K562 (cell line): ENCODE measurements at regions not wholly inside any gene's neighbourhood (a gene's known extent, or its start where the extent isn't known, plus 50 kb on each side); places are given as distances from the start of the nearest gene placed in this dataset.
"Not testable (repeated sequence)": the region's sequence is repeated elsewhere in the genome, so short reads cannot be mapped to it uniquely, and the experiment has no call there.

ENCODE experiments used
- ATAC-seq: fragments of 200-7000 bp; cut with Tn5 transposase; 3 replicates; pipeline ENCODE4 v1.9.1; 2020; ENCODE audit warnings: moderate library complexity
- BruUV-seq: library from RNA; stranded (reverse); fragments of 400-500 nt; replicated peaks from 2 replicates; lab custom pipeline; 2021; lab: Mats Ljungman, UMichigan
- CTCF ChIA-PET: fragments of 300-600 bp; formaldehyde crosslinking; extraction: SDS; loops from one replicate; lab custom pipeline; 2021; ENCODE audit warnings: low intra/inter-chr PET ratio; lab: Yijun Ruan, JAX
- POLR2A ChIA-PET: fragments of 300-600, 350-650 bp; sonication (Branson Sonifier 250); formaldehyde crosslinking; extraction: SDS; loops from one replicate; lab custom pipeline; 2021; ENCODE audit warnings: antibody characterized with exemption, inconsistent platforms; lab: Yijun Ruan, JAX
- DNase-seq, 4 experiments: peaks; one replicate each; pipeline versions ENCODE4 v3.0.0 to v3.0.0-alpha.2; 2011 to 2018; ENCODE audit warnings: low spot score in 3 of 4, mixed read lengths in 3 of 4; ENCODE audit errors: extremely low read depth in 1 of 4
- FAIRE-seq: peaks from 2 replicates; lab custom pipeline; 2011; peaks lifted over from hg19 to GRCh38; lab: Jason Lieb, UNC
- H2AFZ ChIP-seq: 2 replicates; pipeline ENCODE4 v1.6.0; 2011; ENCODE audit warnings: low read depth, low read length, control low read depth, inconsistent platforms
- H3K27ac ChIP-seq: fragments of 200-600 bp; 3 replicates; pipeline ENCODE4 v1.8.0; 2011; ENCODE audit warnings: low read depth, mild to moderate bottlenecking, control low read depth, inconsistent platforms, low read length, moderate library complexity, mixed read lengths; ENCODE audit errors: extremely low read depth
- H3K27me3 ChIP-seq, 2 experiments: fragments of 300-600 bp in 1 of 2; 2 replicates in 1 of 2; 3 replicates in 1 of 2; pipeline versions ENCODE4 v1.6.0 to v1.8.0; 2011; ENCODE audit warnings: inconsistent platforms in 2 of 2, low read length in 2 of 2, mild to moderate bottlenecking in 1 of 2, mixed read lengths in 1 of 2, moderate library complexity in 1 of 2; ENCODE audit not compliant: control insufficient read depth in 2 of 2, insufficient read depth in 2 of 2
- H3K36me3 ChIP-seq: fragments of 300-600 bp; 3 replicates; pipeline ENCODE4 v1.8.0; 2011; ENCODE audit warnings: mild to moderate bottlenecking, low read length, inconsistent platforms; ENCODE audit not compliant: control insufficient read depth, insufficient read depth
- H3K4me1 ChIP-seq, 2 experiments: fragments of 200-600 bp in 1 of 2; replicated peaks in 1 of 2; 2 replicates in 1 of 2; 3 replicates in 1 of 2; pipeline versions ENCODE4 v1.5.1 to v1.8.0; 2011; ENCODE audit warnings: inconsistent platforms in 2 of 2, low read length in 2 of 2, mild to moderate bottlenecking in 1 of 2, mixed read lengths in 1 of 2, moderate library complexity in 1 of 2; ENCODE audit not compliant: control insufficient read depth in 2 of 2, insufficient read depth in 2 of 2
- H3K4me2 ChIP-seq: 2 replicates; pipeline ENCODE4 v1.6.1; 2011; ENCODE audit warnings: low read length, control low read depth, inconsistent platforms, mixed read lengths; ENCODE audit not compliant: insufficient read depth
- H3K4me3 ChIP-seq: fragments of 200-600 bp; sonication (generic), shearing (Covaris generic); 2 replicates; pipeline ENCODE4 v1.5.1; 2016; ENCODE audit warnings: control low read depth, inconsistent platforms
- H3K79me2 ChIP-seq: fragments of 200-600 bp; 3 replicates; pipeline ENCODE4 v1.8.0; 2011; ENCODE audit warnings: low read length, inconsistent platforms; ENCODE audit not compliant: control insufficient read depth, insufficient read depth
- H3K9ac ChIP-seq, 2 experiments: 2 replicates each; pipeline versions ENCODE4 v1.6.0 to v1.6.1; 2011; ENCODE audit warnings: low read depth in 2 of 2, low read length in 2 of 2, control low read depth in 1 of 2, inconsistent platforms in 1 of 2, mild to moderate bottlenecking in 1 of 2, mixed read lengths in 1 of 2; ENCODE audit not compliant: insufficient read depth in 1 of 2
- H3K9me1 ChIP-seq: one replicate; pipeline ENCODE4 v1.6.0; 2011; ENCODE audit warnings: inconsistent platforms, mild to moderate bottlenecking, low read length, moderate library complexity; ENCODE audit not compliant: control insufficient read depth, insufficient read depth
- H3K9me3 ChIP-seq: replicated peaks from 2 replicates; pipeline ENCODE4 v1.5.1; 2011; ENCODE audit warnings: low read depth, low read length, inconsistent platforms; ENCODE audit not compliant: control insufficient read depth, insufficient read depth
- H4K20me1 ChIP-seq: replicated peaks from 2 replicates; pipeline ENCODE4 v1.6.1; 2011; ENCODE audit warnings: low read length, inconsistent platforms, mixed read lengths; ENCODE audit not compliant: control insufficient read depth, insufficient read depth
- CBFB ChIP-seq: sonication (generic); formaldehyde crosslinking; IDR thresholded peaks from 2 replicates; pipeline ENCODE4 v1.4.0; 2020; ENCODE audit warnings: mild to moderate bottlenecking, missing genetic modification reagents
- ESRRB ChIP-seq: fragments of 250-450 bp; sonication (Bioruptor Pico); IDR thresholded peaks from 2 replicates; pipeline ENCODE4 v1.5.0; 2020; ENCODE audit warnings: mild to moderate bottlenecking, moderate library complexity, borderline replicate concordance
- MTF1 ChIP-seq: fragments of 250-450 bp; sonication (Bioruptor Pico); IDR thresholded peaks from 2 replicates; pipeline ENCODE4 v1.9.0; 2021; ENCODE audit warnings: moderate library complexity, mild to moderate bottlenecking, inconsistent platforms, borderline replicate concordance
- MXI1 ChIP-seq: IDR thresholded peaks from 2 replicates; pipeline ENCODE4 v1.6.1; 2011; ENCODE audit warnings: low read depth, mild to moderate bottlenecking, improper control_type of control experiment, low read length
- SAP30 ChIP-seq: fragments of 200-600 bp; sonication (generic); IDR thresholded peaks from 2 replicates; pipeline ENCODE4 v1.6.1; 2012; ENCODE audit warnings: borderline replicate concordance, low read depth, mild to moderate bottlenecking, moderate library complexity, low read length, control low read depth, inconsistent platforms; ENCODE audit not compliant: insufficient read depth, poor library complexity, severe bottlenecking
- ZNF212 ChIP-seq: fragments of 450-650 bp; formaldehyde crosslinking; IDR thresholded peaks from 2 replicates; pipeline ENCODE4 v1.4.0; 2020; ENCODE audit warnings: mild to moderate bottlenecking
- ZNF77 ChIP-seq: fragments of 250-450 bp; sonication (Bioruptor Pico); IDR thresholded peaks from 2 replicates; pipeline ENCODE4 v1.5.0; 2020
- WGBS: fragments of 100-300 bp; shearing (Covaris generic); methylation state at CpG from one replicate; pipeline ENCODE4 v1.1.6; 2016; ENCODE audit warnings: low coverage, mixed read lengths; ENCODE audit not compliant: insufficient coverage; ENCODE audit errors: missing lambda C conversion rate; 5-methylcytosine and 5-hydroxymethylcytosine counted together
- in situ Hi-C: fragments of 300-500 bp; cut with MboI; formaldehyde crosslinking; loops from 4 replicates; pipeline ENCODE4 v1.15.0; 2018; ENCODE audit warnings: inconsistent platforms, mixed read lengths
- intact Hi-C: fragments of 100-400 bp; cut with micrococcal nuclease; formaldehyde crosslinking; loops from 2 replicates; pipeline ENCODE4 v1.14.2; 2022

- no peaks in the 10 kb centered on the region for H3K9me3 ChIP-seq
- no peak overlapping the region for H3K4me2 ChIP-seq
- no peak for DNase-seq
- in situ Hi-C loops: no loop called here
- H2AFZ ChIP-seq: no peak overlapping the region
- H3K4me3 ChIP-seq: no peak overlapping the region
- 0% methylated on average over 4 of the region's 4 CpGs for WGBS
- intact Hi-C loops: no loop called here
- no peak for ATAC-seq
- no peak for FAIRE-seq
- POLR2A ChIA-PET: no interaction called here
- H4K20me1 ChIP-seq: no peaks in the 10 kb centered on the region
- no peaks in the 10 kb centered on the region for H3K4me1 ChIP-seq
- no peaks in the 10 kb centered on the region for H3K79me2 ChIP-seq
- H3K27ac ChIP-seq: no peak overlapping the region
- no peak overlapping the region for H3K9ac ChIP-seq
- no peaks in the 10 kb centered on the region for H3K9me1 ChIP-seq
- TF ChIP-seq MXI1 (no peak), ESRRB (CRISPR knock-in tag) (no peak), ZNF212 (no peak), CBFB (CRISPR knock-in tag) (no peak), SAP30 (no peak), MTF1 (CRISPR knock-in tag) (no peak), ZNF77 (CRISPR knock-in tag) (no peak)
- TF ChIP-seq, all 486 proteins: peak for 0
- peaks cover 0 to 7% of the 10 kb centered on the region in 2 experiments; a peak in 2 of 5 replicates for H3K27me3 ChIP-seq
- CTCF ChIA-PET: no interaction called here
- H3K36me3 ChIP-seq: no peaks in the 10 kb centered on the region
- no TSS peak for BruUV-seq
These were observed 127.6 kb upstream of the NANOS1 start for GRCh38 chr10:118901906-118902305.

- H3K27me3 ChIP-seq, DNase-seq, ATAC-seq, H3K79me2 ChIP-seq, H4K20me1 ChIP-seq, FAIRE-seq, H3K4me2 ChIP-seq, H3K4me1 ChIP-seq, BruUV-seq, H3K4me3 ChIP-seq, H3K9ac ChIP-seq, CTCF ChIA-PET, H3K27ac ChIP-seq, H3K9me1 ChIP-seq, intact Hi-C loops, H3K36me3 ChIP-seq, in situ Hi-C loops, POLR2A ChIA-PET, H2AFZ ChIP-seq, H3K9me3 ChIP-seq: not testable (repeated sequence)
- WGBS: 6% methylated on average over 5 of the region's 5 CpGs
These were observed 126.9 kb upstream of the NANOS1 start for GRCh38 chr10:118902656-118903055.
